ENCODE measurements at regions not wholly inside any gene's neighbourhood (a gene's known extent, or its start where the extent isn't known, plus 50 kb on each side); places are given as distances from the start of the nearest gene placed in this dataset.

GRCh38 chr20:17024513-17025119 is 202.2 kb upstream of the PCSK2 start:
- TF ChIP-seq CTCF (IDR thresholded peaks at IDR 0.05) (no peak), POLR2A (IDR thresholded peaks at IDR 0.05) (no peak), POLR2AphosphoS5 (IDR thresholded peaks at IDR 0.05) (no peak)

Data from stomach (tissue), 4 donors.